K562 (cell line): ENCODE measurements at regions not wholly inside any gene's neighbourhood (a gene's known extent, or its start where the extent isn't known, plus 50 kb on each side); places are given as distances from the start of the nearest gene placed in this dataset.

Source experiments
- ATAC-seq: fragments of 200-7000 bp; cut with Tn5 transposase; 3 replicates; pipeline ENCODE4 v1.9.1; 2020; ENCODE audit warnings: moderate library complexity
- BruUV-seq: library from RNA; stranded (reverse); fragments of 400-500 nt; replicated peaks from 2 replicates; lab custom pipeline; 2021; lab: Mats Ljungman, UMichigan
- CTCF ChIA-PET: fragments of 300-600 bp; formaldehyde crosslinking; extraction: SDS; loops from one replicate; lab custom pipeline; 2021; ENCODE audit warnings: low intra/inter-chr PET ratio; lab: Yijun Ruan, JAX
- POLR2A ChIA-PET: fragments of 300-600, 350-650 bp; sonication (Branson Sonifier 250); formaldehyde crosslinking; extraction: SDS; loops from one replicate; lab custom pipeline; 2021; ENCODE audit warnings: antibody characterized with exemption, inconsistent platforms; lab: Yijun Ruan, JAX
- DNase-seq, 4 experiments: peaks; one replicate each; pipeline versions ENCODE4 v3.0.0 to v3.0.0-alpha.2; 2011 to 2018; ENCODE audit warnings: low spot score in 3 of 4, mixed read lengths in 3 of 4; ENCODE audit errors: extremely low read depth in 1 of 4
- FAIRE-seq: peaks from 2 replicates; lab custom pipeline; 2011; peaks lifted over from hg19 to GRCh38; lab: Jason Lieb, UNC
- H2AFZ ChIP-seq: 2 replicates; pipeline ENCODE4 v1.6.0; 2011; ENCODE audit warnings: low read depth, low read length, control low read depth, inconsistent platforms
- H3K27ac ChIP-seq: fragments of 200-600 bp; 3 replicates; pipeline ENCODE4 v1.8.0; 2011; ENCODE audit warnings: low read depth, mild to moderate bottlenecking, control low read depth, inconsistent platforms, low read length, moderate library complexity, mixed read lengths; ENCODE audit errors: extremely low read depth
- H3K27me3 ChIP-seq, 2 experiments: fragments of 300-600 bp in 1 of 2; 2 replicates in 1 of 2; 3 replicates in 1 of 2; pipeline versions ENCODE4 v1.6.0 to v1.8.0; 2011; ENCODE audit warnings: inconsistent platforms in 2 of 2, low read length in 2 of 2, mild to moderate bottlenecking in 1 of 2, mixed read lengths in 1 of 2, moderate library complexity in 1 of 2; ENCODE audit not compliant: control insufficient read depth in 2 of 2, insufficient read depth in 2 of 2
- H3K36me3 ChIP-seq: fragments of 300-600 bp; 3 replicates; pipeline ENCODE4 v1.8.0; 2011; ENCODE audit warnings: mild to moderate bottlenecking, low read length, inconsistent platforms; ENCODE audit not compliant: control insufficient read depth, insufficient read depth
- H3K4me1 ChIP-seq, 2 experiments: fragments of 200-600 bp in 1 of 2; replicated peaks in 1 of 2; 2 replicates in 1 of 2; 3 replicates in 1 of 2; pipeline versions ENCODE4 v1.5.1 to v1.8.0; 2011; ENCODE audit warnings: inconsistent platforms in 2 of 2, low read length in 2 of 2, mild to moderate bottlenecking in 1 of 2, mixed read lengths in 1 of 2, moderate library complexity in 1 of 2; ENCODE audit not compliant: control insufficient read depth in 2 of 2, insufficient read depth in 2 of 2
- H3K4me2 ChIP-seq: 2 replicates; pipeline ENCODE4 v1.6.1; 2011; ENCODE audit warnings: low read length, control low read depth, inconsistent platforms, mixed read lengths; ENCODE audit not compliant: insufficient read depth
- H3K4me3 ChIP-seq: fragments of 200-600 bp; sonication (generic), shearing (Covaris generic); 2 replicates; pipeline ENCODE4 v1.5.1; 2016; ENCODE audit warnings: control low read depth, inconsistent platforms
- H3K79me2 ChIP-seq: fragments of 200-600 bp; 3 replicates; pipeline ENCODE4 v1.8.0; 2011; ENCODE audit warnings: low read length, inconsistent platforms; ENCODE audit not compliant: control insufficient read depth, insufficient read depth
- H3K9ac ChIP-seq, 2 experiments: 2 replicates each; pipeline versions ENCODE4 v1.6.0 to v1.6.1; 2011; ENCODE audit warnings: low read depth in 2 of 2, low read length in 2 of 2, control low read depth in 1 of 2, inconsistent platforms in 1 of 2, mild to moderate bottlenecking in 1 of 2, mixed read lengths in 1 of 2; ENCODE audit not compliant: insufficient read depth in 1 of 2
- H3K9me1 ChIP-seq: one replicate; pipeline ENCODE4 v1.6.0; 2011; ENCODE audit warnings: inconsistent platforms, mild to moderate bottlenecking, low read length, moderate library complexity; ENCODE audit not compliant: control insufficient read depth, insufficient read depth
- H3K9me3 ChIP-seq: replicated peaks from 2 replicates; pipeline ENCODE4 v1.5.1; 2011; ENCODE audit warnings: low read depth, low read length, inconsistent platforms; ENCODE audit not compliant: control insufficient read depth, insufficient read depth
- H4K20me1 ChIP-seq: replicated peaks from 2 replicates; pipeline ENCODE4 v1.6.1; 2011; ENCODE audit warnings: low read length, inconsistent platforms, mixed read lengths; ENCODE audit not compliant: control insufficient read depth, insufficient read depth
- CBFA2T2 ChIP-seq: fragments of 450-650 bp; conservative IDR thresholded peaks from 2 replicates; pipeline ENCODE4 v1.6.1; 2017; ENCODE audit warnings: mild to moderate bottlenecking
- DMBX1 ChIP-seq: fragments of 250-450 bp; sonication (Bioruptor Pico); IDR thresholded peaks from 2 replicates; pipeline ENCODE4 v1.8.0; 2022; ENCODE audit warnings: inconsistent platforms, mild to moderate bottlenecking, moderate library complexity, borderline replicate concordance
- FOXM1 ChIP-seq, 2 experiments: fragments of 450-650 bp in 1 of 2; sonication (generic) in 1 of 2; formaldehyde crosslinking in 1 of 2; IDR thresholded peaks; 2 replicates each; pipeline versions ENCODE4 v1.6.1 to v1.9.0; 2017 to 2022; ENCODE audit warnings: low read depth in 2 of 2, mild to moderate bottlenecking in 2 of 2, missing genetic modification reagents in 1 of 2, moderate library complexity in 1 of 2
- FOXP1 ChIP-seq: sonication (generic); formaldehyde crosslinking; IDR thresholded peaks from 2 replicates; pipeline ENCODE4 v1.8.0; 2022; ENCODE audit warnings: mild to moderate bottlenecking, missing genetic modification reagents
- GATA2 ChIP-seq: sonication (generic); formaldehyde crosslinking; IDR thresholded peaks from 2 replicates; pipeline ENCODE4 v1.4.0; 2020; ENCODE audit warnings: mild to moderate bottlenecking, missing genetic modification reagents
- ILF3 ChIP-seq: fragments of 450-650 bp; IDR thresholded peaks from 2 replicates; pipeline ENCODE4 v1.6.1; 2018; ENCODE audit warnings: antibody characterized with exemption, mild to moderate bottlenecking, moderate library complexity, borderline replicate concordance
- MECOM ChIP-seq: fragments of 250-450 bp; sonication (Bioruptor Pico); IDR thresholded peaks from 2 replicates; pipeline ENCODE4 v1.8.0; 2022; ENCODE audit warnings: inconsistent platforms
- PHF8 ChIP-seq: fragments of 200-600 bp; sonication (generic); IDR thresholded peaks from 2 replicates; pipeline ENCODE4 v1.6.1; 2012; ENCODE audit warnings: mixed run types, mild to moderate bottlenecking, inconsistent platforms, low read length, moderate library complexity, borderline replicate concordance
- POLR2A ChIP-seq: fragments of 450-650 bp; conservative IDR thresholded peaks from 2 replicates; pipeline ENCODE4 v1.6.1; 2016
- PPARD ChIP-seq: fragments of 250-450 bp; sonication (Bioruptor Pico); IDR thresholded peaks from 2 replicates; pipeline ENCODE4 v1.8.0; 2022; ENCODE audit warnings: inconsistent platforms, mild to moderate bottlenecking, moderate library complexity
- TEAD4 ChIP-seq, 2 experiments: sonication (generic) in 1 of 2; formaldehyde crosslinking in 1 of 2; IDR thresholded peaks; 2 replicates each; pipeline versions ENCODE4 v1.6.1 to v1.8.0; 2012 to 2022; ENCODE audit warnings: borderline replicate concordance in 1 of 2, inconsistent platforms in 1 of 2, low read length in 1 of 2, mild to moderate bottlenecking in 1 of 2, missing genetic modification reagents in 1 of 2
- ZNF197 ChIP-seq: fragments of 200-800 bp; sonication (Bioruptor generic); IDR thresholded peaks from 2 replicates; pipeline ENCODE4 v1.6.1; 2016; ENCODE audit warnings: low read depth, missing genetic modification characterization, missing compliant biosample characterization
- ZNF263 ChIP-seq: sonication (generic); formaldehyde crosslinking; IDR thresholded peaks from 2 replicates; pipeline ENCODE4 v1.8.0; 2022; ENCODE audit warnings: mild to moderate bottlenecking, missing genetic modification reagents, borderline replicate concordance
- ZNF707 ChIP-seq: fragments of 250-450 bp; sonication (Bioruptor Pico); conservative IDR thresholded peaks from 2 replicates; pipeline ENCODE4 v1.8.0; 2022; ENCODE audit warnings: inconsistent platforms, mild to moderate bottlenecking, moderate library complexity
- ZNF830 ChIP-seq: fragments of 250-450 bp; sonication (Bioruptor Pico); IDR thresholded peaks from 2 replicates; pipeline ENCODE4 v1.5.0; 2021; ENCODE audit warnings: mild to moderate bottlenecking
- WGBS: fragments of 100-300 bp; shearing (Covaris generic); methylation state at CpG from one replicate; pipeline ENCODE4 v1.1.6; 2016; ENCODE audit warnings: low coverage, mixed read lengths; ENCODE audit not compliant: insufficient coverage; ENCODE audit errors: missing lambda C conversion rate; 5-methylcytosine and 5-hydroxymethylcytosine counted together
- in situ Hi-C: fragments of 300-500 bp; cut with MboI; formaldehyde crosslinking; loops from 4 replicates; pipeline ENCODE4 v1.15.0; 2018; ENCODE audit warnings: inconsistent platforms, mixed read lengths
- intact Hi-C: fragments of 100-400 bp; cut with micrococcal nuclease; formaldehyde crosslinking; loops from 2 replicates; pipeline ENCODE4 v1.14.2; 2022
- TF ChIP-seq, protein P1 (sequence below), 2 experiments: IDR thresholded peaks in 1 of 2; conservative IDR thresholded peaks in 1 of 2; 2 replicates each; pipeline ENCODE4 v1.6.1; 2016; ENCODE audit warnings: low read depth in 2 of 2, mild to moderate bottlenecking in 1 of 2, missing compliant biosample characterization in 1 of 2, missing genetic modification characterization in 1 of 2, moderate library complexity in 1 of 2
- TF ChIP-seq, protein P2 (sequence below): sonication (generic); formaldehyde crosslinking; IDR thresholded peaks from 2 replicates; pipeline ENCODE4 v1.8.1; 2022; ENCODE audit warnings: missing genetic modification reagents

DNA sequence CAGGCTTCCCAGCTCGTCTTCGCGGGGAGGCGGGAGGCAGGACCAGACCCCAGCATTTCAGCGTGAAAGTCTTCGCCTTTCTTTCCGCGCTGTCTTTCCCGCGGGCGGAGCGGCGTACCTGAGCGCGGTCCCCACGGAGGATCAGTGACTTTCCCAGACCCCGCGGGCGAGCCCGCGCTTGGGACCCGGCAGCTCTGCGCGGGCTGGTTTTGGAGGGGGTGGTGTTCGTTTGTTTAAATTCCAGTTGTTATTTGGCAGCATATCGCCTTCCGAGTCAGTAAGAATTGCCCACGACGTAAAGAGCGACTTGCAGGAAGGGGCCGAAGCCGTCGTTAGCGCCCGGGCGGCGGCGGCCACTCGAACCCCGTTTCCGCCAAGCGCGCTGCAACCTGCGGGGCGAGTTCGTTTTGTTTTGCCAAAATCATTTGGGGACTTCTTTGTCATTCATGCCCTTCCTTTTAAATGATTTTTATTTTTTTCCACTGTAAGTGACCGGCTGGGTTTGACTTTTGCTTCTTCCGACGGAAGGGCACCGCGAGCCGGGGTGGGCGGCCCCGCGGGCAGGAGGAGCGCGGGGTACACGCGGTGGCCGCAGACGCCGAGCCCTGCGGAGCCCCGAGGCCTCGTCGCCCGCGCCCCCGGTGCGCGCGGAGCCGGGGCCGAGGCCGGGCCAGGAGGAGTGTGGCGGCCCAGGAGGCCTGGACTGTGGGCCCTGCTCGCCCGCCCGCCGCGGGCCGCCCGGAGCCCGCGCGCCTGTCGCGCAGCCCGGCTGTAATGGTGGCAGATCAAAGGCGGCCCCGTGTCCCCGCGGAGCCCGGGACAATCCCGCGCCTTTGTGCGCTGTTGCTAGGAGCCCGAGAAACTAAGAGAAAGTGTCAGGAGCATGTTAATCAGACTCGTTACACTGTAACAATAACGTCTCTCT is 75.9 kb downstream of the ZIC5 start:
- Histone ChIP-seq H4K20me1 (no peaks in the 10 kb centered on the region), H3K79me2 (no peaks in the 10 kb centered on the region), H3K9ac (no peak overlapping the region), H3K4me1 (peaks cover 0 to 4% of the 10 kb centered on the region in 2 experiments; a peak in 1 of 5 replicates), H3K4me3 (no peak overlapping the region), H3K36me3 (no peaks in the 10 kb centered on the region), H3K27ac (no peak overlapping the region), H2AFZ (no peak overlapping the region), H3K9me1 (no peaks in the 10 kb centered on the region), H3K27me3 (peaks cover 21 to 49% of the 10 kb centered on the region in 2 experiments; a peak in 4 of 5 replicates), H3K4me2 (no peak overlapping the region), H3K9me3 (no peaks in the 10 kb centered on the region)
- CTCF ChIA-PET: no interaction called here
- in situ Hi-C loops (no loop called here), intact Hi-C loops (no loop called here)
- no TSS peak for BruUV-seq
- 45% methylated on average over 23 of the region's 100 CpGs for WGBS
- FAIRE-seq: no peak
- DNase-seq: no peak
- ATAC-seq: no peak
- POLR2A ChIA-PET: interaction anchor here (0.6 kb wide), 1 partner anchor 654 kb away, joined by 3 read pairs; no protein-coding TSS in a partner anchor
- TF ChIP-seq TEAD4 (IDR thresholded peaks at IDR 0.05; ENCODE audit: low read length) (no peak), TEAD4 (CRISPR knock-in tag; IDR thresholded peaks at IDR 0.05; ENCODE audit: borderline replicate concordance) (no peak), CBFA2T2 (no peak), ZNF707 (CRISPR knock-in tag) (no peak), ZNF830 (CRISPR knock-in tag) (no peak), ZNF263 (CRISPR knock-in tag) (no peak), ZNF197 (no peak), DMBX1 (CRISPR knock-in tag) (no peak), FOXM1 (IDR thresholded peaks at IDR 0.05; ENCODE audit: low read depth) (no peak), FOXM1 (CRISPR knock-in tag; IDR thresholded peaks at IDR 0.05; ENCODE audit: low read depth) (no peak), PHF8 (no peak), FOXP1 (no peak), ILF3 (no peak), MECOM (CRISPR knock-in tag) (no peak), GATA2 (CRISPR knock-in tag) (no peak), PPARD (no peak), POLR2A (no peak)
- TF ChIP-seq, protein P1, sequence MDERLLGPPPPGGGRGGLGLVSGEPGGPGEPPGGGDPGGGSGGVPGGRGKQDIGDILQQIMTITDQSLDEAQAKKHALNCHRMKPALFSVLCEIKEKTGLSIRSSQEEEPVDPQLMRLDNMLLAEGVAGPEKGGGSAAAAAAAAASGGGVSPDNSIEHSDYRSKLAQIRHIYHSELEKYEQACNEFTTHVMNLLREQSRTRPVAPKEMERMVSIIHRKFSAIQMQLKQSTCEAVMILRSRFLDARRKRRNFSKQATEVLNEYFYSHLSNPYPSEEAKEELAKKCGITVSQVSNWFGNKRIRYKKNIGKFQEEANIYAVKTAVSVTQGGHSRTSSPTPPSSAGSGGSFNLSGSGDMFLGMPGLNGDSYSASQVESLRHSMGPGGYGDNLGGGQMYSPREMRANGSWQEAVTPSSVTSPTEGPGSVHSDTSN (CRISPR knock-in tag; IDR thresholded peaks at IDR 0.05; ENCODE audit: low read depth): no peak
- TF ChIP-seq, protein P1 (tag; conservative IDR thresholded peaks at IDR 0.05; ENCODE audit: low read depth): no peak
- TF ChIP-seq, protein P2, sequence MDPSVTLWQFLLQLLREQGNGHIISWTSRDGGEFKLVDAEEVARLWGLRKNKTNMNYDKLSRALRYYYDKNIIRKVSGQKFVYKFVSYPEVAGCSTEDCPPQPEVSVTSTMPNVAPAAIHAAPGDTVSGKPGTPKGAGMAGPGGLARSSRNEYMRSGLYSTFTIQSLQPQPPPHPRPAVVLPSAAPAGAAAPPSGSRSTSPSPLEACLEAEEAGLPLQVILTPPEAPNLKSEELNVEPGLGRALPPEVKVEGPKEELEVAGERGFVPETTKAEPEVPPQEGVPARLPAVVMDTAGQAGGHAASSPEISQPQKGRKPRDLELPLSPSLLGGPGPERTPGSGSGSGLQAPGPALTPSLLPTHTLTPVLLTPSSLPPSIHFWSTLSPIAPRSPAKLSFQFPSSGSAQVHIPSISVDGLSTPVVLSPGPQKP (CRISPR knock-in tag): no peak
